ENCODE measurements at regions not wholly inside any gene's neighbourhood (a gene's known extent, or its start where the extent isn't known, plus 50 kb on each side); places are given as distances from the start of the nearest gene placed in this dataset.

GRCh38 chr11:70836071-70836470 lies 416.3 kb downstream of the SHANK2 start:
- DNase-seq, result no peak

DNA sequence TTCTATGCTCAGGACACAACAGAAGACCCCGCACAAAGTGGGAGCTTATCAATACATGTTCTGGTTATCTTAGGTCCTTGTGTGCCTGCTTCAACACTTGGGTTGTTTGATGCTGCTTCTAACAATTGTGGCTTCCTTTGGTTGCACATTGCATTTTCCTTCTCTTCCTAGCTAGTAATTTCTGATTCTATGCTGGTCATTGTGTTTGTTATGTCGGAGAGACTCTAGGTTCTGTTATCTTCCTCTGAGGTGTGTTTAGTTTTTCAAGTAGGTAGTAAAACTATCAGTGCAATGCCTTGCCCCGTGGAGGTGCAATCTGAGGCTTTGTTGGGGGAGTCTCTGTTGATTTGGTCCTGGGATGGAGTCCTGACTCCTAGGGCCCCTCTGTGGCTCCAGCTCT lies 414.2 kb downstream of the SHANK2 start:
- DNase-seq, result no peak

DNA sequence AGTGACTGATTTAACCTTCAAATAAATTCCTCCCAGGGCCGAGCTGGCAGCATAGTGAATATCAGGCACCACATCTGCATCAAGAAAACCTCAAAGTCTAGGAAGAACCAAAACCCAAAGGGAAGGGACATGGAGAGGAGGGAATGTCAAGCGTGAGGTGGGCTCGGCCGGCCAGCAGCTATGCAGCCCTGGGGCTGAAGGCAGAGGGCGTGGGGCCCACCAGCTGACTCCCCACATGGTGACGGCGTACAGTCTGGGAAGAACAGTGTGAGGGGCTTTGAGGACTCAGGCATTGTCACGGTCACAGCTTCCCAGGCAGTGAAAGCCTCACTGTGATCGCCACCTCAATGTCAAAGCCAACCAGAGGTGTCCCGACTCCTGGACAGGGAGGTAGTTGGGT lies 412.5 kb downstream of the SHANK2 start:
- DNase-seq, result no peak

GRCh38 chr11:70841264-70841663 lies 411.1 kb downstream of the SHANK2 start:
- no peak for DNase-seq

DNA sequence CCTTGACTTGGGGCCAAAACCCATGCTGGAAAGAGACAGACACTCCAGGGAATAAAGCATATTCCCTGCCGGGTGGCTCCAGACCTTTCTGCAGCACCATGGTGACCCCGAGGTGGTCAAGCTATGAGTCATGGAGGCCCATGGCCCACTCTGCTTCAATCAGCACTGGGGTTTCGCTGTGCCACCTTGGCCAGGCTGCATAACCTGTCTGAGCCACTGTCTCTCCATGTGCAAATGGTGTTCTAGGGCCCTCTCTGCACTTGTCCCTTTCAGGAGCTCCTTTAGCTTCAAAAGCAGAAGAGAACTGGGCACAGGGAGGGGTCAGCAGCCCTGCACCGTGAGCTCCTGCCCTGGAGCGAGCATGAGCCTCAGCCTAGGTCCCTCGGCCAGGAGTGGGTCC lies 410.1 kb downstream of the SHANK2 start:
- no peak for DNase-seq

DNA sequence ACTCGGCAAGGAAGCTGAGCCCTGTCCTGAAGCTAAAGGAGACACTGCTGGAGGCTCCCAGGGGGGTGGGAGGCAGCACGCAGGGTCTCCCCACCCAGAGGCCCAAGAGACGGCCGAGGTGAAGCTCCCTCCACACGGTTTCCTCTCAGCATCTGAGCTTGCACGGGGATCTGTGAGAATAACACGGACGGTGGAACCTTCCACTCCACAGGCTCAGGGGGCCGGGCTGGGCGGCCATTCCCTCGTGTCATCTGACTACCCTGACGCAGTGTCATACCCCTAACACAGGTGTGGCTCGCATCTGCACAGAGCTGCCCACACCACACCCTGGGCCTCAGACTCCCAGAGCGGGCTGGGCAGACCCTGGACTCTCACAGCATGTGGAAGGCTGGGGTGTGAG lies 409.7 kb downstream of the SHANK2 start:
- DNase-seq, result no peak

- no peak for DNase-seq
Measured at GRCh38 chr11:70843906-70844305, 408.5 kb downstream of the SHANK2 start.

DNA sequence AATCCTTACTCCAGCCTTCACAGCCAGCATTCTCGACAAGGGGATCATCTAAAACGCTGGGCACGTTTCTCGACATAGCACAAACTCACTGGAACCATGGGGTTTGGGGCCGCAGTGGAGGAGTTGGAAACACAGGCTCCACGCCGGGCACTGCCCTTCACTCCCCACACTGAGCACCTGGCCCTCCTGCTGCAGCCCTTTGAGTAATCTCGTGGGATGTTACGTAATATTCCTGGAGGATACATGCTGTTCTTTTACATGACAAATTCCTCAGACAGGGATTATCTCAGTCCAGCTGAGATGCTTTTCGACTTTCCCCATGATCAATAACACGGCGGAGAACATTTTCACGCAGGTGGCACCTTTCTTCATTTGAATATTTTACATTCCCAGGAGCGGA lies 408.0 kb downstream of the SHANK2 start:
- no peak for DNase-seq

- no peak for DNase-seq
Measured at GRCh38 chr11:70845591-70846041, 406.8 kb downstream of the SHANK2 start.

- DNase-seq, result no peak
Measured at GRCh38 chr11:70846781-70847655, 405.4 kb downstream of the SHANK2 start.

DNA sequence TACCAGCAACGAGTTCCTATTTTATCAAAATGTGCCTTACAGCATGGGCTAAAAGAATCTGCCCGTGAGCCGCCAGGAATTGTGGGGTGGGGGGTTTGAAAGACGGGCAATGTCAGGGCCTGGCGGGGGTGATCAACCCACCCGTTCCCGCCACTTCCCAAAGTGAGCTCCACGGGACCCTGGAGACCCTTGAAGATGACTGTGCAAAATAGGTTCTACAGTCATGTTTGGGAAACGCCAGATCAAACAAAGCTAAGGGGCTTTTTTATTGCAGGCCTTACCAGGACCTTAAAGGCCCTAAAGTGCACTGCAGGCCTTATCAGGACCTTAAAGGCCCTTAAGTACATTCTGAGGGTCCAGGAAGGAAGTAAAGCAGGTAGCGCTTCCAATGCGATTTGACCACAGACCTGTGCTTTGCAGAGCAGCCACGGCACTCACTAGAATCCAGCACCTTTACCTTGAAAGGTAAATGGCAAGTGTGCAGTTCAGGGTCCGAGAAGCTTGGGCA lies 404.1 kb downstream of the SHANK2 start:
- DNase-seq, result no peak

GRCh38 chr11:70849031-70849430 lies 403.3 kb downstream of the SHANK2 start:
- DNase-seq, result no peak

- DNase-seq, result no peak
Measured at GRCh38 chr11:70851308-70851707, 401.1 kb downstream of the SHANK2 start.

DNA sequence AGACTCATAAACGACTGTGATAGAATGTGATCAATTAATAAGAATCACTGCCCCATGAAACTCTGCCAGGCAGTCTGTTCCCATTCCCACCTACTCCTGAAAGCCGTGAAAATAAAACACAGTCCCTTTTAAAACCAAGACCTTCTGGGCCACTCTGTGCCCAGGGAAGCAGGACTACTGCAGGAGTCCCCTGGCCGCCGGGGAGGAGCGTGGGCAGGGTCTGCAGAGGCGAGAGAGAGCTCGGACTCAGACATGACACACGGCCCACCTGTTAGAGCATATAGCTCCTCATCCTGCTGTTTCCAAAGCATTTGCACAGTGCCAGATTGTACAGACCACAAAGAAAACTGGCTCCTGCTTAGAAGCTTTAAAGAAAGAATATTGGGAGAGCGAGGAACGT lies 400.5 kb downstream of the SHANK2 start:
- no peak for DNase-seq

DNA sequence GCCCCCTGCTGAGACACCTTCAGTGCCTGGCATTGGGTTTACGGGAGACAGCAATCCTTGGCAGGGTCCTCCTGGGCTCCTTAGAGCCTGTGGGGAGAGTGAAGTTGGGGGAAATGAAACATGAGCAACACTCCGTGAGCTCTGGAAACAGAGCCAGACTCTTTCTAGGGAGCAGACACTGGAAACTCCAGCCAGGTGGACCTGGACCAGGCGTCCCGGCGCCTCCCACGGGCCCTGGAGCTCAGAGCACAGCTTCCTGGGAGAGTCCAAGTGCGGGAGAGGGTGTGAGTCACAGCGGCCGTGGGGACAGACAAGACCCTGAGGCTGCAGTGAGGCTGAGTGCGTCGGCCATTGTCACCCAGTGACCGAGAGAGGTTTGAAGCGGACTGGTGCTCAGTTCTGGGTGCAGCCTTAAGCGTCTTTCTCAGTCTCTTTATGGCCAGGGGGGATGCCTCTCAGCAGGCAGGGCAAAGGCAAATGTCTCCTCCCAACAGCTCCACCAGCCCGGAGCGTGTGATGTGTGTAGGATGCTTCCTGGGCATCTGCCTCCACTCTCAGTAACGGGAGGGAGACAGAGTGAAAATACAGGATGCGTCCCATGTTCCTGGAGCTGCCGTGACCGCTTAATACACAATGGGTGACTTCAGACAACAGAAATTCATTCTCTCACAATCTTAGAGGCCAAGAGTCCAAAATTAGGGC lies 399.2 kb downstream of the SHANK2 start:
- no peak for DNase-seq

GRCh38 chr11:70853770-70854108 lies 398.6 kb downstream of the SHANK2 start:
- no peak for DNase-seq

- DNase-seq, result no peak
Measured at GRCh38 chr11:70854201-70854600, 398.2 kb downstream of the SHANK2 start.

DNA sequence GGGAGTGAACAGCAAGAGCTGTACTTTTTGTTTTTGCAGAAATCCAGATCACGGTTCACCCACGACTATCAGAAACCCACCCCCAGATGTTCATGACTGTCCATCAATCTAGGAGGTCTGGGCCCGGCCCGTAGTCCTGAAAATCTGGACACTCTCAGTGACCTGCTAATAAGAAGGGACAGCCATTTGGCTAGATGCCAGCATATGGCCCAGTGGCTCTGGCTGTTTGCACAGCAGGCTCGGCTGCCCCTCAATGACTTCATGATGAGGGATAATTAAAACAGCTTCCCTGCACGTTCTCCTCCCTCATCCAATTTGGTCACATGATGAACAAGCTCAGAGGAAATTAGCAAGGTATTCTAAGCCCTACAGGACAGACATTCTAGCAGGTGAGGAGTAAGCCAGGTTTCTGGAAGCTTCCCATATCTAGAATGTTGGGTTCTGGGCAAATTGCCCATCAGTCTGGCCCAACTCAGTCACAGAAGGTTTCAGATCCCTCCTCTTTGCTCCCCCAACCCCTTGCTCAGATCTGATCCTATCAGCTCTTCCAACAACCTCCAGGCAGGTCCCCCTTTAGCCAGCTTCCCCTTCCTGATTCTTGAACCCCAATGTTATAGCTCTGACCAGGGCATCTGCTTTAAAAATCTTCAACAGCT lies 397.3 kb downstream of the SHANK2 start:
- no peak for DNase-seq

- no peak for DNase-seq
Measured at GRCh38 chr11:70857894-70858293, 394.5 kb downstream of the SHANK2 start.

DNA sequence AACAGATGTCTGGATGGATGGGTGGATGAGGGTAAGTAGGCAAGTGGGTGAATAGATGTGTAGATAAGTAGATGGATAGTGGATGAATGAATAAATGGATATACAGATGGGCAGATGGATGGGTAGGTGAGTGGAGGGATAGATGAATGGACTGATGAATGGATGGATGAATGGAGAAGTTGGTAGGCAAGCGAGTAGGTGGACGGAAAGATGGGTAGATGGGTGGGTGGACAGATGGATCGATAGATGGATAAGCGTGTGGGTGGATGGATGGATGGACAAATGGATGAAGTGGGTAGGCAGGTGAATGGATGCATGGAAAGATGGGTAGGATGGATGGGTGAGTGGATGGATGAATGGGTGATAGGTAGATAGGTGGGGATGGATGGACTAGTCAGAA lies 393.2 kb downstream of the SHANK2 start:
- DNase-seq, result no peak

- no peak for DNase-seq
Measured at GRCh38 chr11:70860888-70861287, 391.5 kb downstream of the SHANK2 start.

- no peak for DNase-seq
Measured at GRCh38 chr11:70861559-70861958, 390.8 kb downstream of the SHANK2 start.

- DNase-seq, result no peak
Measured at GRCh38 chr11:70862093-70862492, 390.3 kb downstream of the SHANK2 start.

- DNase-seq, result no peak
Measured at GRCh38 chr11:70863186-70863585, 389.2 kb downstream of the SHANK2 start.

All from activated effector memory CD4-positive, alpha-beta T cell treated with Interleukin-2 at 50 U/mL for 16 hours (primary cell).